B cell (primary cell): ENCODE measurements at regions not wholly inside any gene's neighbourhood (a gene's known extent, or its start where the extent isn't known, plus 50 kb on each side); places are given as distances from the start of the nearest gene placed in this dataset.

Source experiments
- ATAC-seq: fragments of 200-7000 bp; cut with Tn5 transposase; one replicate; pipeline ENCODE4 v1.10.0; 2021; ENCODE audit warnings: low read depth, mild to moderate bottlenecking, moderate number of reproducible peaks, moderate library complexity
- CTCF ChIA-PET: fragments of 350-600 bp; sonication (Branson Sonifier 250); formaldehyde crosslinking; loops from one replicate; lab custom pipeline; 2021; ENCODE audit warnings: antibody characterized with exemption, inconsistent platforms; lab: Charles Lee
- POLR2A ChIA-PET: fragments of 350-600 bp; sonication (Branson Sonifier 250); formaldehyde crosslinking; loops from one replicate; lab custom pipeline; 2021; ENCODE audit warnings: antibody characterized with exemption; lab: Charles Lee
- DNase-seq: peaks from one replicate; pipeline ENCODE4 v3.0.0; 2013
- H2AFZ ChIP-seq: 2 replicates; pipeline ENCODE4 v1.6.1; 2012; ENCODE audit warnings: mild to moderate bottlenecking, low read depth, low read length; ENCODE audit not compliant: insufficient read depth, poor library complexity, severe bottlenecking
- H3K27ac ChIP-seq, 2 donors: 1 replicate in 1 of 2; 2 replicates in 1 of 2; pipeline ENCODE4 v1.5.1; 2012 to 2013; ENCODE audit warnings: low read length in 2 of 2, mild to moderate bottlenecking in 2 of 2, moderate library complexity in 1 of 2
- H3K27me3 ChIP-seq, 4 experiments: fragments of 200-600 bp in 1 of 4; sonication (generic) in 1 of 4; replicated peaks in 1 of 4; 1 replicate in 2 of 4; 2 replicates in 2 of 4; pipeline versions ENCODE4 v1.6.1 to v1.7.0; 2013 to 2016; ENCODE audit warnings: low read length in 3 of 4, mild to moderate bottlenecking in 2 of 4, mixed read lengths in 1 of 4, moderate library complexity in 1 of 4; ENCODE audit not compliant: insufficient read depth in 4 of 4, control insufficient read depth in 3 of 4; ENCODE audit errors: control extremely low read depth in 1 of 4
- H3K36me3 ChIP-seq, 2 experiments: replicated peaks in 1 of 2; 1 replicate in 1 of 2; 2 replicates in 1 of 2; pipeline versions ENCODE4 v1.6.1 to v1.7.1; 2013; ENCODE audit warnings: low read length in 1 of 2; ENCODE audit not compliant: insufficient read depth in 2 of 2, control insufficient read depth in 1 of 2; ENCODE audit errors: control extremely low read depth in 1 of 2, extremely low read depth in 1 of 2
- H3K4me1 ChIP-seq, 2 donors: fragments of 200-600 bp in 1 of 2; sonication (generic) in 1 of 2; 1 replicate in 1 of 2; 2 replicates in 1 of 2; pipeline versions ENCODE4 v1.5.1 to v1.6.1; 2013 to 2017; ENCODE audit warnings: low read length in 2 of 2; ENCODE audit not compliant: control insufficient read depth in 2 of 2, insufficient read depth in 2 of 2
- H3K4me2 ChIP-seq: replicated peaks from 2 replicates; pipeline ENCODE3; 2012; ENCODE audit warnings: mild to moderate bottlenecking, low read depth, low read length; ENCODE audit not compliant: poor library complexity, severe bottlenecking
- H3K4me3 ChIP-seq, 5 experiments: fragments of 200-600 bp in 1 of 5; sonication (generic) in 1 of 5; 1 replicate in 3 of 5; 2 replicates in 2 of 5; pipeline versions ENCODE4 v1.5.1 to v1.7.0; 2011 to 2016; ENCODE audit warnings: low read length in 4 of 5, mild to moderate bottlenecking in 4 of 5, low read depth in 2 of 5, control low read depth in 1 of 5, moderate library complexity in 1 of 5; ENCODE audit not compliant: insufficient read depth in 1 of 5; ENCODE audit errors: control extremely low read depth in 1 of 5, extremely low read depth in 1 of 5
- H3K79me2 ChIP-seq: fragments of 200-600 bp; sonication (generic); one replicate; pipeline ENCODE4 v1.6.0; 2016; ENCODE audit warnings: low read length; ENCODE audit not compliant: control insufficient read depth, insufficient read depth
- H3K9ac ChIP-seq: fragments of 200-600 bp; sonication (generic); 2 replicates; pipeline ENCODE4 v1.6.1; 2017; ENCODE audit warnings: mild to moderate bottlenecking, low read length, moderate library complexity
- H3K9me3 ChIP-seq, 3 donors: one replicate each; pipeline versions ENCODE4 v1.6.1 to v1.7.1; 2013; ENCODE audit warnings: low read length in 2 of 3; ENCODE audit not compliant: control insufficient read depth in 2 of 3, insufficient read depth in 1 of 3; ENCODE audit errors: control extremely low read depth in 1 of 3
- H4K20me1 ChIP-seq: 2 replicates; pipeline ENCODE4 v1.6.0; 2012; ENCODE audit warnings: mild to moderate bottlenecking, low read length; ENCODE audit not compliant: insufficient read depth, control insufficient read depth, poor library complexity, severe bottlenecking
- H3K27ac Mint-ChIP-seq: one replicate; pipeline ENCODE4 v1.8.0; 2021; ENCODE audit warnings: mixed read lengths
- H3K27me3 Mint-ChIP-seq: one replicate; pipeline ENCODE4 v1.8.0; 2021; ENCODE audit warnings: mixed read lengths
- H3K4me1 Mint-ChIP-seq: one replicate; pipeline ENCODE4 v1.8.0; 2021; ENCODE audit warnings: mixed read lengths
- H3K4me3 Mint-ChIP-seq: one replicate; pipeline ENCODE4 v1.8.0; 2021; ENCODE audit warnings: mixed read lengths
- H3K9me3 Mint-ChIP-seq: one replicate; pipeline ENCODE4 v1.8.0; 2022; ENCODE audit warnings: mixed read lengths; ENCODE audit not compliant: insufficient read depth
- EZH2 ChIP-seq: IDR thresholded peaks from 2 replicates; pipeline ENCODE4 v1.6.1; 2012; ENCODE audit warnings: borderline replicate concordance, low read depth, mild to moderate bottlenecking, moderate library complexity, low read length; ENCODE audit not compliant: insufficient read depth, poor library complexity, severe bottlenecking
- WGBS: methylation state at CpG from one replicate; pipeline ENCODE4 v1.1.5; 2013; ENCODE audit warnings: missing lambda C conversion rate; ENCODE audit not compliant: insufficient coverage; 5-methylcytosine and 5-hydroxymethylcytosine counted together
- intact Hi-C: fragments of 100-400 bp; cut with micrococcal nuclease; formaldehyde crosslinking; loops from one replicate; pipeline ENCODE4 v1.10.0; 2022
- TF ChIP-seq, protein P1 (sequence below): fragments of 200-600 bp; IDR thresholded peaks from one replicate; pipeline ENCODE4 v1.8.0; 2022; ENCODE audit warnings: antibody characterized with exemption, mild to moderate bottlenecking

DNA sequence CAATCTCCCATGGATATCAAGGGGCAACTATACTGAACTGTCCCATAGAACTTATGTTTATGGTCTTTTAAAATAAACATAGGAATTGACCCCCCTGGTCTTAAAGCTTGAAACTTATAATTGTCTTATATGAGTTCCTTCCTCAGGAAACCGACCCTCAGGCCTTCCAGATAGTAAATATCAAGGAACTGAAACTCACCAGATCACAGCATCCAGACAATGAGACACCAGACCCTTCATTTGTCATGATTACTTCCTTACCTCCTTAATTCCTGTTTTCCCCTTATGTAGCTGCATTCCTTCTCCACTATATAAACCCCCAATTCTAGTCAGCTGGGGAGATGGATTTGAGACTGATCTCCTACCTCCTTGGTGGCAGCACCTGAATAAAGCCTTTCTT, 94.8 kb upstream of the GRPR start:
- ChIA-PET CTCF (no interaction called here), POLR2A (no interaction called here)
- Mint-ChIP-seq H3K4me1 (peaks cover 9% of the 10 kb centered on the region), H3K27ac (no peak overlapping the region), H3K27me3 (no peaks in the 10 kb centered on the region), H3K9me3 (no peaks in the 10 kb centered on the region), H3K4me3 (no peak overlapping the region)
- Histone ChIP-seq H3K36me3 (no peaks in the 10 kb centered on the region), H3K79me2 (no peaks in the 10 kb centered on the region), H3K4me3 (no peak overlapping the region), H3K4me1 (peaks cover 0 to 3% of the 10 kb centered on the region in 2 donors), H3K9ac (no peak overlapping the region), H2AFZ (no peak overlapping the region), H3K4me2 (no peak overlapping the region), H4K20me1 (no peaks in the 10 kb centered on the region), H3K27me3 (no peaks in the 10 kb centered on the region), H3K27ac (no peak overlapping the region), H3K9me3 (no peaks in the 10 kb centered on the region)
- intact Hi-C loops: no loop called here
- TF ChIP-seq, protein P1, sequence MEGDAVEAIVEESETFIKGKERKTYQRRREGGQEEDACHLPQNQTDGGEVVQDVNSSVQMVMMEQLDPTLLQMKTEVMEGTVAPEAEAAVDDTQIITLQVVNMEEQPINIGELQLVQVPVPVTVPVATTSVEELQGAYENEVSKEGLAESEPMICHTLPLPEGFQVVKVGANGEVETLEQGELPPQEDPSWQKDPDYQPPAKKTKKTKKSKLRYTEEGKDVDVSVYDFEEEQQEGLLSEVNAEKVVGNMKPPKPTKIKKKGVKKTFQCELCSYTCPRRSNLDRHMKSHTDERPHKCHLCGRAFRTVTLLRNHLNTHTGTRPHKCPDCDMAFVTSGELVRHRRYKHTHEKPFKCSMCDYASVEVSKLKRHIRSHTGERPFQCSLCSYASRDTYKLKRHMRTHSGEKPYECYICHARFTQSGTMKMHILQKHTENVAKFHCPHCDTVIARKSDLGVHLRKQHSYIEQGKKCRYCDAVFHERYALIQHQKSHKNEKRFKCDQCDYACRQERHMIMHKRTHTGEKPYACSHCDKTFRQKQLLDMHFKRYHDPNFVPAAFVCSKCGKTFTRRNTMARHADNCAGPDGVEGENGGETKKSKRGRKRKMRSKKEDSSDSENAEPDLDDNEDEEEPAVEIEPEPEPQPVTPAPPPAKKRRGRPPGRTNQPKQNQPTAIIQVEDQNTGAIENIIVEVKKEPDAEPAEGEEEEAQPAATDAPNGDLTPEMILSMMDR: no peak
- no peak for TF ChIP-seq EZH2
- DNase-seq: no peak
- no peak for ATAC-seq
- WGBS: no CpG with 5 or more reads among the region's 1 CpG

DNA sequence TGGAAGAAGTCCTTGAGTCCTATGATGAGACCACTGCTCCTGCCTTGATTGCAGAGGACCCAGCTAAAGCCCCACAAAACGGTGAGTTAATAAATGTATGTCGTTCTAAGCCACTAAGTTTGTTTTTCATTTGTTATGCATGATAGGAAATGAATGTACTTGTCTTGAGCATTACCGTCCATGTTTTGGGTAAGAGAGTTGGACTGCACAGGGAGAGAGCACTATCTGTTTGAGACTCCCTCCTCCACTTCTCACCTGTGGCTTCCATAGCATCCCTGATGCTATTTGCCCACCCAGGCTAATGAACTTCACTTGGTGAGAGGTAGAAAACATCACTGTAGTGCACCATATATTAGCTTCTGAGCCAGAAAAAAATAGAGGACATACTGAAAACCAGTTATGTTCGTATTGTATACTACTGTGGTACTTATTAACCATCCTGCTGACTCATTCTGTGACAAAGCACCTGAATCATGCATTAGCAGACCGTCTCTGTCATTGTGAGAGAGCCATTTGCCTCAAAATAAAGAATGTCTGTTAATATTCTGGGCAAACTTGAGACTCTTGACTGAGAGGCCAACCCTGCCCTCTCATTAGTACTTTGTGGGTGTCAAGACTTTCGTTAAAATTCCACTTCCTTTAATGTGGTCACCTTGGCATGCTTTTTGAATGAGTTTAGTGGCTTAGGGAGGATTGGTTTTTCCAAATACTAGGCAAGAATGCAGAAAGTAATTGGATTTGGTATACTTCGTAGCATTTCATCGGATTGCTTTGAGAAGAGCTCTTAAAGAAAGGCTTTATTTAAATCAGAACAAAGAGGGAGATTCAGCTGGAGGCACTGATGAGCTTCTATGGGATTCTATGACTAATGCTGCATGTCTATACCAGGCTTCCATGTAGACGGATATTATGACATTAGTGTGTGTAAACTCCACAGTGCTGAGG, 99.3 kb upstream of the GRPR start:
- H3K27ac ChIP-seq: no peak overlapping the region
- no peak overlapping the region for H2AFZ ChIP-seq
- H3K36me3 ChIP-seq: no peaks in the 10 kb centered on the region
- no peak overlapping the region for H3K27ac Mint-ChIP-seq
- no peaks in the 10 kb centered on the region for H3K9me3 Mint-ChIP-seq
- H3K4me2 ChIP-seq: no peak overlapping the region
- CTCF ChIA-PET: no interaction called here
- no peak for DNase-seq
- H3K27me3 Mint-ChIP-seq: no peaks in the 10 kb centered on the region
- intact Hi-C loops: no loop called here
- ATAC-seq: no peak
- H3K4me1 Mint-ChIP-seq: peaks cover 9% of the 10 kb centered on the region
- no peaks in the 10 kb centered on the region for H4K20me1 ChIP-seq
- WGBS: 50% methylated on average over 2 of the region's 9 CpGs
- no peak overlapping the region for H3K9ac ChIP-seq
- H3K79me2 ChIP-seq: no peaks in the 10 kb centered on the region
- H3K4me3 Mint-ChIP-seq: no peak overlapping the region
- POLR2A ChIA-PET: no interaction called here
- no peak for TF ChIP-seq EZH2
- TF ChIP-seq, protein P1: no peak
- H3K4me1 ChIP-seq: peaks cover 0 to 3% of the 10 kb centered on the region in 2 donors
- H3K9me3 ChIP-seq: no peaks in the 10 kb centered on the region
- H3K4me3 ChIP-seq: no peak overlapping the region
- H3K27me3 ChIP-seq: no peaks in the 10 kb centered on the region
